Endothelial cell of hepatic sinusoid (primary cell): ENCODE measurements at regions not wholly inside any gene's neighbourhood (a gene's known extent, or its start where the extent isn't known, plus 50 kb on each side); places are given as distances from the start of the nearest gene placed in this dataset.

ENCODE experiments used
- in situ Hi-C: cut with HindIII; loops from 2 replicates; pipeline ENCODE4 v1.10.0; 2017; ENCODE audit warnings: low sequenced_read_pairs

- in situ Hi-C loops: no loop called here
Observed at GRCh38 chr11:128135451-128135850, 451.9 kb downstream of the ETS1 start.

GRCh38 chr11:128133501-128133900 lies 453.9 kb downstream of the ETS1 start:
- in situ Hi-C loops: no loop called here

GRCh38 chr11:128130052-128130451 lies 457.3 kb downstream of the ETS1 start:
- in situ Hi-C loops: no loop called here

GRCh38 chr11:128125723-128126122 lies 461.6 kb downstream of the ETS1 start:
- in situ Hi-C loops: no loop called here

- in situ Hi-C loops: no loop called here
Observed at GRCh38 chr11:128116885-128117284, 470.5 kb downstream of the ETS1 start.

GRCh38 chr11:128116447-128116846 lies 470.9 kb downstream of the ETS1 start:
- in situ Hi-C loops: no loop called here

- in situ Hi-C loops: no loop called here
Observed at GRCh38 chr11:128105950-128106349, 481.4 kb downstream of the ETS1 start.

- in situ Hi-C loops: no loop called here
Observed at GRCh38 chr11:128105511-128105910, 481.8 kb downstream of the ETS1 start.

GRCh38 chr11:128103278-128103873 lies 484.0 kb downstream of the ETS1 start:
- in situ Hi-C loops: no loop called here

GRCh38 chr11:128098781-128099180 lies 488.6 kb downstream of the ETS1 start:
- in situ Hi-C loops: no loop called here

- in situ Hi-C loops: no loop called here
Observed at GRCh38 chr11:128095466-128095981, 491.8 kb downstream of the ETS1 start.

GRCh38 chr11:128093689-128094088 lies 493.7 kb downstream of the ETS1 start:
- in situ Hi-C loops: no loop called here

GRCh38 chr11:128089962-128090361 lies 497.4 kb downstream of the ETS1 start:
- in situ Hi-C loops: no loop called here

- in situ Hi-C loops: no loop called here
Observed at GRCh38 chr11:128086794-128087193, 500.6 kb downstream of the ETS1 start.

- in situ Hi-C loops: no loop called here
Observed at GRCh38 chr11:128085276-128085675, 502.1 kb downstream of the ETS1 start.

GRCh38 chr11:128082574-128082973 lies 504.8 kb downstream of the ETS1 start:
- in situ Hi-C loops: no loop called here

GRCh38 chr11:128069665-128070064 lies 517.7 kb downstream of the ETS1 start:
- in situ Hi-C loops: no loop called here

- in situ Hi-C loops: no loop called here
Observed at GRCh38 chr11:128067780-128068179, 519.6 kb downstream of the ETS1 start.

- in situ Hi-C loops: no loop called here
Observed at GRCh38 chr11:128066399-128066798, 521.0 kb downstream of the ETS1 start.

- in situ Hi-C loops: no loop called here
Observed at GRCh38 chr11:128061281-128061871, 526.0 kb downstream of the ETS1 start.

- in situ Hi-C loops: no loop called here
Observed at GRCh38 chr11:128058580-128059208, 528.7 kb downstream of the ETS1 start.

GRCh38 chr11:128057786-128058395 lies 529.5 kb downstream of the ETS1 start:
- in situ Hi-C loops: no loop called here
